ENCODE measurements at regions not wholly inside any gene's neighbourhood (a gene's known extent, or its start where the extent isn't known, plus 50 kb on each side); places are given as distances from the start of the nearest gene placed in this dataset.

- Mint-ChIP-seq H3K36me3 (ENCODE audit: low read depth) (no peaks in the 10 kb centered on the region), H3K9me3 (peaks cover 4% of the 10 kb centered on the region), H3K27me3 (ENCODE audit: insufficient read depth) (no peaks in the 10 kb centered on the region), H3K4me1 (no peaks in the 10 kb centered on the region), H3K4me3 (no peak overlapping the region), H3K27ac (no peak overlapping the region)
- TF ChIP-seq, protein P1, sequence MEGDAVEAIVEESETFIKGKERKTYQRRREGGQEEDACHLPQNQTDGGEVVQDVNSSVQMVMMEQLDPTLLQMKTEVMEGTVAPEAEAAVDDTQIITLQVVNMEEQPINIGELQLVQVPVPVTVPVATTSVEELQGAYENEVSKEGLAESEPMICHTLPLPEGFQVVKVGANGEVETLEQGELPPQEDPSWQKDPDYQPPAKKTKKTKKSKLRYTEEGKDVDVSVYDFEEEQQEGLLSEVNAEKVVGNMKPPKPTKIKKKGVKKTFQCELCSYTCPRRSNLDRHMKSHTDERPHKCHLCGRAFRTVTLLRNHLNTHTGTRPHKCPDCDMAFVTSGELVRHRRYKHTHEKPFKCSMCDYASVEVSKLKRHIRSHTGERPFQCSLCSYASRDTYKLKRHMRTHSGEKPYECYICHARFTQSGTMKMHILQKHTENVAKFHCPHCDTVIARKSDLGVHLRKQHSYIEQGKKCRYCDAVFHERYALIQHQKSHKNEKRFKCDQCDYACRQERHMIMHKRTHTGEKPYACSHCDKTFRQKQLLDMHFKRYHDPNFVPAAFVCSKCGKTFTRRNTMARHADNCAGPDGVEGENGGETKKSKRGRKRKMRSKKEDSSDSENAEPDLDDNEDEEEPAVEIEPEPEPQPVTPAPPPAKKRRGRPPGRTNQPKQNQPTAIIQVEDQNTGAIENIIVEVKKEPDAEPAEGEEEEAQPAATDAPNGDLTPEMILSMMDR (conservative IDR thresholded peaks at IDR 0.05): no peak
- Histone ChIP-seq H3K9ac (ENCODE audit: extremely low read depth, low read length, poor library complexity, severe bottlenecking) (no peak overlapping the region), H3K27ac (ENCODE audit: low read depth, low read length) (no peak overlapping the region), H3K4me3 (ENCODE audit: low read length) (no peak overlapping the region), H3K9me3 (ENCODE audit: control insufficient read depth, low read length) (no peaks in the 10 kb centered on the region), H3K4me1 (ENCODE audit: control insufficient read depth, insufficient read depth, low read length) (no peaks in the 10 kb centered on the region), H3K27me3 (ENCODE audit: control insufficient read depth, insufficient read depth, low read length, poor library complexity, severe bottlenecking) (peaks cover 3% of the 10 kb centered on the region), H3K36me3 (ENCODE audit: control insufficient read depth, insufficient read depth, low read length) (no peaks in the 10 kb centered on the region)
- no peak for DNase-seq
Measured at GRCh38 chr16:7976563-7976962, 613.7 kb downstream of the TMEM114 start.

DNA sequence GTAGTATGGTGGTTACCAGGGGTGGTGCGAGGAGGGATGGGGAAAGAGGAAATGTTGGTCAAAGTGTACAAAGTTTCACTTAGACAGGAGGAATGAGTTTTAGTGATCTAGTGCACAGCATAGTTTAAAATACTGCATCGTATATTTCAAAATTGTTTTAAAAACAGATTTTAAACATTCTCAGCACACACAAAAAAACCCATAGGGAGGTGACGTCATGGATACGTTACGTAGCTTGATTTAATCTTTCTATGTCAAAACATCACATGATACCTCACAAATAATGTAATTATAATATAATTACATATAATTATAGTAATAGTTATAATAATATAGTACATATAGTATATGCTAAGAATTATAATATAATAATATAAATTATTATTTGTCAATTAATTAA, 614.2 kb downstream of the TMEM114 start:
- Mint-ChIP-seq H3K4me3 (no peak overlapping the region), H3K9me3 (peaks cover 4% of the 10 kb centered on the region), H3K4me1 (no peaks in the 10 kb centered on the region), H3K27me3 (ENCODE audit: insufficient read depth) (no peaks in the 10 kb centered on the region), H3K27ac (no peak overlapping the region), H3K36me3 (ENCODE audit: low read depth) (no peaks in the 10 kb centered on the region)
- DNase-seq: no peak
- Histone ChIP-seq H3K9ac (ENCODE audit: extremely low read depth, low read length, poor library complexity, severe bottlenecking) (no peak overlapping the region), H3K36me3 (ENCODE audit: control insufficient read depth, insufficient read depth, low read length) (no peaks in the 10 kb centered on the region), H3K27me3 (ENCODE audit: control insufficient read depth, insufficient read depth, low read length, poor library complexity, severe bottlenecking) (peaks cover 3% of the 10 kb centered on the region), H3K27ac (ENCODE audit: low read depth, low read length) (no peak overlapping the region), H3K4me3 (ENCODE audit: low read length) (no peak overlapping the region), H3K9me3 (ENCODE audit: control insufficient read depth, low read length) (no peaks in the 10 kb centered on the region), H3K4me1 (ENCODE audit: control insufficient read depth, insufficient read depth, low read length) (no peaks in the 10 kb centered on the region)
- 93 to 100% methylated on average over 1 to 4 of the region's 5 CpGs for WGBS, 2 experiments (ENCODE audit: insufficient coverage in 1 of 2, insufficient read length in 1 of 2)
- TF ChIP-seq, protein P1 (conservative IDR thresholded peaks at IDR 0.05): no peak

DNA sequence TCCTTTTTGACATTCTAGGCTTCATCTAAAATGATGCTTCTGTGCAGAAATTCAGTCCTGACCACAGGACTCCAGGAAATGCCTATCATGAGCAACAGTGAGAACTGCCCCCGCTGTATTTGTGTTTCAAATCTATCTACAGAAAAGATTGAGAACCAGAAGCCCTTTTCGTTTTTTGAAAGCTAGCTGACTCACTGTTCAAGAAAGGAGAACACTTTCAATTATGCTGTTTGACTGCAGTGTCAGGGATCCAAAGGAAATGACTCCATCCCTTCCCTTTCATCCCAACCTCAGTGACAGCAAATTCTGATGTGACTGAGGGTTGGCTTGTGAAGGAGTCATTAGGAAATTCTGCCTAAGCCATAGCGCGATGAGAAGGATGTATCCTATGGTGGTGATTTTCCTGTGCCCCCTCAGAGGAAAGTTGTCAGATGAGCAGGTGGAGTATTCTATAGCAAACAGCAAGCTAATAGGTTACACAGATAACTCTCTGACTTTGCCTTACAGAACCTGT, 622.3 kb downstream of the TMEM114 start:
- 74 to 83% methylated on average over 2 to 4 of the region's 4 CpGs for WGBS, 2 experiments (ENCODE audit: insufficient coverage in 1 of 2, insufficient read length in 1 of 2)
- Histone ChIP-seq H3K27me3 (ENCODE audit: control insufficient read depth, insufficient read depth, low read length, poor library complexity, severe bottlenecking) (no peaks in the 10 kb centered on the region), H3K9ac (ENCODE audit: extremely low read depth, low read length, poor library complexity, severe bottlenecking) (no peak overlapping the region), H3K27ac (ENCODE audit: low read depth, low read length) (no peak overlapping the region), H3K36me3 (ENCODE audit: control insufficient read depth, insufficient read depth, low read length) (no peaks in the 10 kb centered on the region), H3K4me1 (ENCODE audit: control insufficient read depth, insufficient read depth, low read length) (peaks cover 7% of the 10 kb centered on the region), H3K4me3 (ENCODE audit: low read length) (no peak overlapping the region), H3K9me3 (ENCODE audit: control insufficient read depth, low read length) (no peaks in the 10 kb centered on the region)
- Mint-ChIP-seq H3K36me3 (ENCODE audit: low read depth) (no peaks in the 10 kb centered on the region), H3K4me3 (no peak overlapping the region), H3K27ac (no peak overlapping the region), H3K4me1 (peaks cover 26% of the 10 kb centered on the region), H3K9me3 (peaks cover 4% of the 10 kb centered on the region), H3K27me3 (ENCODE audit: insufficient read depth) (peaks cover 2% of the 10 kb centered on the region)
- no peak for DNase-seq
- TF ChIP-seq, protein P1 (conservative IDR thresholded peaks at IDR 0.05): no peak

Data from endodermal cell (in vitro differentiated cells).